Ishikawa (cell line): ENCODE measurements at regions not wholly inside any gene's neighbourhood (a gene's known extent, or its start where the extent isn't known, plus 50 kb on each side); places are given as distances from the start of the nearest gene placed in this dataset.

Experiments used
- CEBPB ChIP-seq: IDR thresholded peaks from 2 replicates; pipeline ENCODE4 v1.6.1; 2012
- RAD21 ChIP-seq: IDR thresholded peaks from 2 replicates; pipeline ENCODE4 v1.6.1; 2012; ENCODE audit warnings: low read depth
- REST ChIP-seq: IDR thresholded peaks from 2 replicates; pipeline ENCODE4 v1.6.1; 2012; ENCODE audit warnings: low read depth, mild to moderate bottlenecking

DNA sequence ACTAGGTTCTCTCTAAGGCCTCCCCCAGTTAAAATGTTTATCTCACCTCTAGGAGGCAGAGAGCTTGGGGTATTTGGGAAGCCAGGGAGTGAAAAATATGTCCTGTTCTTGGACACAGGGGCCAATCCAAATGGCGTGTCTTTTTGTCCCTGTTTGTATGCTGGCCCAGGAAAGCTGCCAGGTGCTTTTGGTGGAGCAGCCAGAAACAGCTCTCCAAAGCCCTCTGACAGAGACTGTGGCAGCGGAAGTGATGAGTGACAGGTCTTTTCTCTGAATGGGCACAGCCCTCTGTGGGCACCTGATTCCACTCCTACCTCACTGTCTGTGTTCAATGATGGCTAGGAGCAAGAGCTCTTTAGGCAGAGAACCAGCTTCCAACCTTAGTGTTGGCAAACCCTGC, 106.4 kb upstream of the KIRREL3 start:
- TF ChIP-seq CEBPB = no peak
- TF ChIP-seq RAD21 = no peak
- no peak for TF ChIP-seq REST
